ENCODE measurements at regions not wholly inside any gene's neighbourhood (a gene's known extent, or its start where the extent isn't known, plus 50 kb on each side); places are given as distances from the start of the nearest gene placed in this dataset.

DNA sequence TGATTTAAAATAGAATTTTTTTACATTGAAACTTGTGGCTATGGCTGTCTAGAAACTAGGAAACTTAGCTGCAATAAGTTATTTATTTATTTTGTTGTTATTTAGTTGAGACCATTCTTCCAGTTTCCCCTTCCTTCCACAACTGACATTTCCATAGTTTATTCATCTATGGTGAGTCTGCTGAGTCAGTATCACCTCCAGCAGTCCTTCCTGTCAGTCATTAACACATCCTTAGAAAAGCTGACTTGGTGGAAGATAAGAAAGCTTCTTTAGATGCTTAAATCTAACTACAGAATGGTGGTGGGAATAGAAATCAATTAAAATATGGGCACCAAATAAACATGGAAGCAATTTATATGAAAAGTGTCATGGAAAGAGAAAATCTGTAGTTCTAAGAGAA lies 714.0 kb downstream of the RWDD3 start:
- TF ChIP-seq EZH2 (IDR thresholded peaks at IDR 0.05; ENCODE audit: insufficient read depth, poor library complexity, severe bottlenecking): no peak
- TF ChIP-seq EZH2phosphoT487 (IDR thresholded peaks at IDR 0.05; ENCODE audit: insufficient read depth, low read depth): no peak
